Spinal cord (tissue), 9 donors: ENCODE measurements at regions not wholly inside any gene's neighbourhood (a gene's known extent, or its start where the extent isn't known, plus 50 kb on each side); places are given as distances from the start of the nearest gene placed in this dataset.

Experiments used
- DNase-seq, 6 donors: peaks; one replicate each; pipeline versions ENCODE4 v3.0.0 to v3.0.0-alpha.2; 2013 to 2015; ENCODE audit warnings: low spot score in 6 of 6, low read depth in 4 of 6
- H3K27ac ChIP-seq: one replicate; pipeline ENCODE4 v1.5.1; 2013; ENCODE audit warnings: low read depth, low read length, control low read depth
- H3K27me3 ChIP-seq: one replicate; pipeline ENCODE4 v1.6.1; 2013; ENCODE audit warnings: low read length; ENCODE audit not compliant: control insufficient read depth, insufficient read depth
- H3K36me3 ChIP-seq: one replicate; pipeline ENCODE4 v1.6.1; 2013; ENCODE audit warnings: low read length; ENCODE audit not compliant: control insufficient read depth, insufficient read depth
- H3K4me1 ChIP-seq: one replicate; pipeline ENCODE4 v1.6.1; 2013; ENCODE audit warnings: low read length; ENCODE audit not compliant: control insufficient read depth, insufficient read depth
- H3K4me3 ChIP-seq: one replicate; pipeline ENCODE4 v1.5.1; 2013; ENCODE audit warnings: low read depth, low read length, control low read depth
- H3K9me3 ChIP-seq: one replicate; pipeline ENCODE4 v1.6.1; 2013; ENCODE audit warnings: low read length; ENCODE audit not compliant: control insufficient read depth, insufficient read depth
- WGBS: methylation state at CpG from one replicate; pipeline ENCODE4 v1.1.5; 2013; ENCODE audit warnings: missing lambda C conversion rate; ENCODE audit not compliant: insufficient coverage; 5-methylcytosine and 5-hydroxymethylcytosine counted together
- donor health status: healthy.

DNA sequence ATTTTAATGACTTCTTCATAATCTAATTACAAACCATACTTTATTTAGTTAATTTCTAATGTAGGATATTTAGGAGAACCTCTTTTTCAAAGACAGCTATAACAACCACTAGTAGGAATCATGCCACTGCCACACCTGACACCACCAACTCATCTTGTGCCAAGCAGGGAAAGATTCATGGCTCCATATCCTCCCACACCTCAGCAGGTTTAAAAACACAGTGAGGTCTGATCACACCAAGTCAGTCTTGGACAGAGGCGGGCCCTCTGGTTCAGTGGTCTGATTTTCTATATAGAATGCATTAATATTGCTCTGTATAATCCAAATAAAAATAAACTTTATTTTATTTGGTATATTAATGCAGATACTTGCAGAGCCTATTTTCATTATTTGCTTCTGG, 227.7 kb upstream of the TTC29 start:
- Histone ChIP-seq H3K27ac (no peak overlapping the region), H3K27me3 (no peaks in the 10 kb centered on the region), H3K36me3 (no peaks in the 10 kb centered on the region), H3K4me3 (no peak overlapping the region), H3K9me3 (no peaks in the 10 kb centered on the region), H3K4me1 (no peaks in the 10 kb centered on the region)
- WGBS: no CpG with 5 or more reads among the region's 1 CpG
- DNase-seq: no peak

DNA sequence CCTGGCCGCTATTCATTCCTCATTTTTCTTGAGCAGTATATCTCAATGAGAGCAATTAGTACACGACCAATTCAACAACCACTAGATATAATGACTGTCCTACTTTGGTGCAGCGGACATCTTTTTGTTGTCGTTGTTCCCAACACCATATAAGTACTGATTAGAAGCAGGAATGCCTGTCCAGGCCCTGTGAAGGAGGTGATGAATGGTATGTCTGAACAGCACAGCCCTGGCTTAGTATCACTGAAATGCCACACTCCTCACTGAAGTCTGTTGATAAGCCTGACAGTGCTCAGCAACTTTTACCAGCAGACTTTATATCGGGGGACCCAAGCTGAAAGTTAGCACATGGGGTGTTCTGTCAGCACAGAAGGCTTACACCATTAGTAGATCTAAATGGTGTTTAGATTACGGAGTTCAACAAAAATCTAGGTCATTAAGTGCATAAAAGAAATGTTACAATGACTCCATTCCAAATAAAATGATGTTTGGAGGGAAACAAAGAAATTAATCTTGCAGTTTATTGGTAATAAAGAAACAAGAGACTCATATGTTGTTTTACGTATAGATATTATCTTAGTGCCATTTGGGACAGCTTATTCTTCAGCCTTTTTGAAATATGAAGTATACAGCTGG, 228.3 kb upstream of the TTC29 start:
- H3K27ac ChIP-seq: no peak overlapping the region
- H3K9me3 ChIP-seq: no peaks in the 10 kb centered on the region
- H3K27me3 ChIP-seq: no peaks in the 10 kb centered on the region
- 86% methylated on average over 1 of the region's 7 CpGs for WGBS
- H3K4me1 ChIP-seq: no peaks in the 10 kb centered on the region
- peak in 1 of 6 donors; percentile 6 for DNase-seq
- H3K4me3 ChIP-seq: no peak overlapping the region
- H3K36me3 ChIP-seq: no peaks in the 10 kb centered on the region

DNA sequence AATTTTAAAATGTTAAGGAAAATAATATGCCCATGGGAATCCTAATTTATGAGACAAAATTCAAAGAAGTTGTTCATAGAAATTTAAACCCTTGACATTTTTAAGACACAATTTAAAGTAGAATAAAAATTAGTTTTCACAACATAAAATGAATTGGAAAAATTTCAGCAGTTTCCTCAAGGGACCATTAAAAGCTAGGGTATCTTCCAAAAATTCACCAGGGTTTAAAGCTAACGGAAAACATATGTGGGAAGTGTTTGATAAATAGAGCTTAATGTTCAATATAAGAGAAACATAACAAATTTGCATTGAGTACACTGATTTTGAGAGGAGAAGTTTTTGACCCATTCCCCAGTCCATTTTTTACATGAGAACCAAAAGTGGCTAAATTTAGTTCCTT, 228.9 kb upstream of the TTC29 start:
- DNase-seq: no peak

DNA sequence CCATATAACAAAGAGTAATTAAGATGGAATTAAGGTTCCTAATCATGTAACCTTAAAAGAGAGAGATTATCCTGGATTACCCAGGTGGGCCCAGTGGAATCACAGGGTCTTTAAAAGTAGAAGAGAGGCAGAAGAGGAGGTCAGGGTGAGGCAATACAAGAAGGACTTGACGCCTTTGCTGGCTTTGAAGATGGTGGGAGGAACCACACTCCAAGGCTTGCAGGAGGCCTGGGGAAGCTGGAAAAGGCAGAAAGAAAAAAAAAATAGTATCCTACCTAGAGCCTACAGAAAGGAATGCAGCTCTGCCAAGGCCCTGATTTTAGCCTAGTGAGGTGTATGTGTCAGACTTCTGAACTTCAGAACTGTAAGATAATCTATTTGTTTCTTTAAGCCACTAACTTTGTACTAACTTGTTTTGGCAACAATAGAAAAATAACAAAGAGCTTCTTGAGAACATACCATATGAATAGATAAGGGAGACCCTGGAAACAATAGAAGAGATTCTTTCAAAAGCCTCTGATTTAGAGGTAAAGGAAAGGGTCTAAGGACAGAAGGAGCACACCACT, 229.9 kb upstream of the TTC29 start:
- Histone ChIP-seq H3K36me3 (no peaks in the 10 kb centered on the region), H3K4me3 (no peak overlapping the region), H3K4me1 (no peaks in the 10 kb centered on the region), H3K9me3 (no peaks in the 10 kb centered on the region), H3K27me3 (no peaks in the 10 kb centered on the region), H3K27ac (no peak overlapping the region)
- DNase-seq: no peak
- 100% methylated on average over 1 of the region's 1 CpG for WGBS

More for the DNA sequence above, 228.9 kb upstream of the TTC29 start:
- Histone ChIP-seq H3K9me3 (no peaks in the 10 kb centered on the region), H3K27ac (no peak overlapping the region), H3K4me3 (no peak overlapping the region), H3K4me1 (no peaks in the 10 kb centered on the region), H3K27me3 (no peaks in the 10 kb centered on the region), H3K36me3 (no peaks in the 10 kb centered on the region)
- no CpG with 5 or more reads among the region's 1 CpG for WGBS

DNA sequence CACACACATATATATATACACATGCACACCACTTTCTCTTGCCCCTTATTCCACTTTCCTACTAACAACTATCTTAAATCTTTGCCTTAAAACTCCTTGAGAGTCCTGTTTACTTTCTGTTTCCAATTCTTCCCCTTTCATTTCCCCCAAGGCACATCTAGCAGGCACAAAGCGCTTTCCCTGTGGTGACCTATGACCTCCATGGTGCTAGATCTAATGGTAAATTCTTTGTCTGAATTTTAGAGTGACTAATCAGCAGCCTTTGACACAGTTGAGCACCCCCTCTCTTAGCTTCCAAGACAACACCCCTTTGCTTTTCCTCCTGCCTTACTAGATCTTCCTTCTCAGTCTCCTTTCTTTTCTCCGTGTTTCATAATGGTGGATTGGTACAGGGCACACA, 236.4 kb upstream of the TTC29 start:
- WGBS: 100% methylated on average over 2 of the region's 2 CpGs
- no peak for DNase-seq
- Histone ChIP-seq H3K27me3 (no peaks in the 10 kb centered on the region), H3K4me3 (no peak overlapping the region), H3K27ac (no peak overlapping the region), H3K9me3 (no peaks in the 10 kb centered on the region), H3K4me1 (no peaks in the 10 kb centered on the region), H3K36me3 (no peaks in the 10 kb centered on the region)

DNA sequence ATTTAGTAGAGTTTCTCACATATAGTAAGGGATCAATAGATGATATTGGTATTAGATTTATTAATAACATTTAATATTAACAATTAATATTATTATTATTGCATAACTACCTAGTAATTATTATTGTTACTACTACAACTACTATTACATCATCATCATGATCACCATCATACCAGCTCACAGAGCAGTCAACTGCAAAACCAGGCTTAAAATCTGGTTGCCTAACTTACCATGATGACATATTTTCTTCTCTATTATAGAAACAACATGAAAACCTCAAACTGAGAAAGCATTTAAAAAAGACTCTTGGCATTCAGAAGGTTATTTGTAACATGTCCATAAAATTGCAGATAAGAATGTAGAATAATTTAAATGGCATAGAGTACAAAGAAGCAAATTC, 247.0 kb upstream of the TTC29 start:
- H3K9me3 ChIP-seq: no peaks in the 10 kb centered on the region
- H3K36me3 ChIP-seq: no peaks in the 10 kb centered on the region
- H3K27ac ChIP-seq: no peak overlapping the region
- no peaks in the 10 kb centered on the region for H3K27me3 ChIP-seq
- H3K4me3 ChIP-seq: no peak overlapping the region
- DNase-seq: no peak
- no peaks in the 10 kb centered on the region for H3K4me1 ChIP-seq

DNA sequence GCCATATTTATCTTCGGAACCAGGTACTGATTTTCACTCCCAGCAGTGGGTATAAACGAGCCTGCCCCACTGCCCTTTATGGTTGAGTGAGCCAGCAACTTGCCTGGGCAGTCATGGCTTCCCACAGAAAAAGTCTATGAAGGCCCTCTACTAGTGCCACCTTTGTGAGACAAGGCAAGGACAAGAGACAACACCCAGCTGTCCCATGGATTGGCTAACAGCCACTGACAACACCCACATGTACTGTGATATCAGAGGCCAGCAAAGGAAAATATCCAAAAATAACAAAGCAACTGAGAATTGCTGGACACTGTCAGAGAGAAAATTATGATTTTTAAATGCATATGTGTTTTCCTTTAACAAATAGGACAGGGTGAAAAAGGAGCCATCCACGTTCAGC, 248.4 kb upstream of the TTC29 start:
- H3K27me3 ChIP-seq: no peaks in the 10 kb centered on the region
- no peaks in the 10 kb centered on the region for H3K9me3 ChIP-seq
- no peak for DNase-seq
- no peaks in the 10 kb centered on the region for H3K4me1 ChIP-seq
- WGBS: 44% methylated on average over 1 of the region's 3 CpGs
- no peaks in the 10 kb centered on the region for H3K36me3 ChIP-seq
- H3K27ac ChIP-seq: no peak overlapping the region
- H3K4me3 ChIP-seq: no peak overlapping the region

DNA sequence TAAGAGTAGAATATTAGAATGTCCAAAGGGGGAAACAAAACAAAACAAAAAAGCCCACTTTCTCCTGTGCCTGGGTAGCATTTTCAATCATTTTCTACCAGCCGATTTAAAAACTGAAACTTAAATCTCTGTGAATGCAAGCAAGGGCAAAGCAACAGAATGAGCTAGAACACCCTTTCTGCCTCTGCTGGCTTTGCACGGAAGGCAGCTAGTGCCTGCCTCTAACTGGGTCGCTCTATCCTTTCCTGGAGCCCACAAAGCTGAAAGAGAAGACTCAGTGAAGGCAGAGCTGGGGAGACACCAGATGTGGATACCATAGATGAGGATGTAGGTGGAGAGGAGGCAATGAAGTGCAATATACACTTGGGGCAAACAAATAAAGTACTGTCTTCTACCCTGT, 248.9 kb upstream of the TTC29 start:
- no peak overlapping the region for H3K4me3 ChIP-seq
- no peaks in the 10 kb centered on the region for H3K36me3 ChIP-seq
- no peak overlapping the region for H3K27ac ChIP-seq
- no peaks in the 10 kb centered on the region for H3K9me3 ChIP-seq
- no peaks in the 10 kb centered on the region for H3K4me1 ChIP-seq
- no peaks in the 10 kb centered on the region for H3K27me3 ChIP-seq
- no peak for DNase-seq
- WGBS: 85% methylated on average over 3 of the region's 3 CpGs

DNA sequence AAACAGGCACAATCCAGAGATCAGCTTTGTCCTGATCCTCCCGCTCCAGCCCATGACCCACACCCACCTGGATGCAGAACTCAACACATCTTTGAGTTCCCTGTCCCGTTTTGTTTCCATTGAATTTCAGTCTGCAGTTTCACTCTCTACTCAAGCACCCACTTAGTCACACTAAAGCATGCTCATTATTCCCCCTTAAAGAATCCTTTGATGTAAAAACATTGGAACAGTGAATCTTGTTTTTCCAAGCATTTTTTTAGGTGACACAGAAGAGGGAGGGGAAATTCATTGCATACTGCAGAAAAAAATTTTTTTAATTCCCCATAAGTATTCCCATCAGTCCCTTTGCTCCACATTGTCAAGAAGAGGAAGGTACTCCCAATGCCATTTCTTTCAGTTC, 249.7 kb upstream of the TTC29 start:
- 93% methylated on average over 2 of the region's 2 CpGs for WGBS
- no peak overlapping the region for H3K27ac ChIP-seq
- no peaks in the 10 kb centered on the region for H3K27me3 ChIP-seq
- no peaks in the 10 kb centered on the region for H3K9me3 ChIP-seq
- no peaks in the 10 kb centered on the region for H3K4me1 ChIP-seq
- H3K4me3 ChIP-seq: no peak overlapping the region
- no peak for DNase-seq
- no peaks in the 10 kb centered on the region for H3K36me3 ChIP-seq

DNA sequence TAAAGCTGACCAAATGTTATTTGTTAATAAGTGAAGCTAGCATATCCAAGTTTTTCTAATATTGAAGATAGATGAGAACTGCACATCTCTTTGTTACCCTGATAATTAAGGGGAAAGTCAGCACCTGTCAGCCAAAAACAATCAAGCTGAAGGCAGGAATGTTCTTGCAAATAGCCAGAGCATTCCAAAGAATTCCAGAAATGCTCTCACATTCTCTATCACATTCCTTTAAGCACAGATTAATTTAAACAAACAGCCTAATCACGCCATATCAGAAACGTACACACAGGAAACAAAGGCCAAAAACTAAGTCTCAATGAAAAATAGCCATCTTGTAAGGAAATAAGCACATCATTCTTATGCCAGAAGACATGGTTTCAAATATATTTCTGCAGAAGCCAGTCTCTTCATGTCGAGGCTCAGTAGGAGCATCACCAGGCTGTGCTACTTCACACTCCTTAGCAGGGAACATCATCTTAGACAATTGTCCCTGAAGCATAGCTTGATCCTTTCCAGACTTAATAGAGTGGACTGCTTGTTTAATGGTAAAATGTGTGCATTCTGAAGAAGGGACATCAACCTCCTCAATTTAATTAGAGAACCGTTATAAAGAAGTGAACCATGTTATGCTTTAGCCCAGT, 252.9 kb upstream of the TTC29 start:
- DNase-seq: no peak
- Histone ChIP-seq H3K9me3 (no peaks in the 10 kb centered on the region), H3K27ac (no peak overlapping the region), H3K4me3 (no peak overlapping the region), H3K4me1 (no peaks in the 10 kb centered on the region), H3K36me3 (no peaks in the 10 kb centered on the region), H3K27me3 (no peaks in the 10 kb centered on the region)
- WGBS: 93% methylated on average over 2 of the region's 4 CpGs
